Embryonic facial prominence (tissue), 1 donor: ENCODE measurements at regions not wholly inside any gene's neighbourhood (a gene's known extent, or its start where the extent isn't known, plus 50 kb on each side); places are given as distances from the start of the nearest gene placed in this dataset.
"Not testable (repeated sequence)": the region's sequence is repeated elsewhere in the genome, so short reads cannot be mapped to it uniquely, and the experiment has no call there.

Experiments used
- DNase-seq: peaks from one replicate; pipeline ENCODE4 v3.0.0-alpha.2; 2016; ENCODE audit errors: extremely low spot score

- DNase-seq, result no peak
Observed at GRCh38 chr3:95265129-95265528, 1202.3 kb downstream of the NSUN3 start.

GRCh38 chr3:95271395-95271794 is 1208.5 kb downstream of the NSUN3 start:
- DNase-seq, result no peak

- DNase-seq, result no peak
Observed at GRCh38 chr3:95272166-95272565, 1209.3 kb downstream of the NSUN3 start.

GRCh38 chr3:95272781-95273180 is 1209.9 kb downstream of the NSUN3 start:
- DNase-seq, result no peak

- no peak for DNase-seq
Observed at GRCh38 chr3:95277613-95278012, 1214.8 kb downstream of the NSUN3 start.

- no peak for DNase-seq
Observed at GRCh38 chr3:95280711-95281352, 1218.0 kb downstream of the NSUN3 start.

- DNase-seq, result no peak
Observed at GRCh38 chr3:95289295-95289694, 1226.4 kb downstream of the NSUN3 start.

- DNase-seq, result no peak
Observed at GRCh38 chr3:95297581-95297980, 1234.7 kb downstream of the NSUN3 start.

GRCh38 chr3:95302044-95302443 is 1239.2 kb downstream of the NSUN3 start:
- no peak for DNase-seq

GRCh38 chr3:95310560-95310959 is 1247.7 kb downstream of the NSUN3 start:
- no peak for DNase-seq

GRCh38 chr3:95311272-95311671 is 1248.4 kb downstream of the NSUN3 start:
- no peak for DNase-seq

- no peak for DNase-seq
Observed at GRCh38 chr3:95312650-95313049, 1249.8 kb downstream of the NSUN3 start.

GRCh38 chr3:95319921-95320494 is 1257.1 kb downstream of the NSUN3 start:
- DNase-seq, result no peak

GRCh38 chr3:95327478-95327877 is 1264.6 kb downstream of the NSUN3 start:
- DNase-seq, result no peak

- DNase-seq, result no peak
Observed at GRCh38 chr3:95333826-95334225, 1271.0 kb downstream of the NSUN3 start.

GRCh38 chr3:95334461-95334860 is 1271.6 kb downstream of the NSUN3 start:
- DNase-seq, result no peak

- DNase-seq, result no peak
Observed at GRCh38 chr3:95335517-95335916, 1272.7 kb downstream of the NSUN3 start.

GRCh38 chr3:95338446-95338845 is 1275.6 kb downstream of the NSUN3 start:
- no peak for DNase-seq

- no peak for DNase-seq
Observed at GRCh38 chr3:95341314-95341713, 1278.5 kb downstream of the NSUN3 start.

GRCh38 chr3:95343228-95343627 is 1280.4 kb downstream of the NSUN3 start:
- DNase-seq, result no peak

- no peak for DNase-seq
Observed at GRCh38 chr3:95343767-95344166, 1280.9 kb downstream of the NSUN3 start.

- DNase-seq, result not testable (repeated sequence)
Observed at GRCh38 chr3:95347936-95348335, 1285.1 kb downstream of the NSUN3 start.

- DNase-seq, result no peak
Observed at GRCh38 chr3:95348879-95349278, 1286.0 kb downstream of the NSUN3 start.

- no peak for DNase-seq
Observed at GRCh38 chr3:95350049-95350448, 1287.2 kb downstream of the NSUN3 start.
